ENCODE measurements at regions not wholly inside any gene's neighbourhood (a gene's known extent, or its start where the extent isn't known, plus 50 kb on each side); places are given as distances from the start of the nearest gene placed in this dataset.

- Histone ChIP-seq H3K36me3 (ENCODE audit: insufficient read depth, low read depth, low read length) (no peaks in the 10 kb centered on the region), H3K4me3 (ENCODE audit: low read length) (no peak overlapping the region), H3K9me3 (ENCODE audit: insufficient read depth, low read depth, low read length) (no peaks in the 10 kb centered on the region), H3K9ac (ENCODE audit: low read depth, low read length) (no peak overlapping the region), H3K27me3 (ENCODE audit: insufficient read depth, low read length) (peaks cover 38% of the 10 kb centered on the region), H3K4me1 (ENCODE audit: insufficient read depth, low read length) (peaks cover 3% of the 10 kb centered on the region; the same call in 1 of the 2 replicates), H3K27ac (ENCODE audit: low read length) (no peak overlapping the region)
Observed at GRCh38 chr9:38198140-38198539, 129.1 kb upstream of the SHB start.

- Histone ChIP-seq H3K36me3 (ENCODE audit: insufficient read depth, low read depth, low read length) (no peaks in the 10 kb centered on the region), H3K27ac (ENCODE audit: low read length) (no peak overlapping the region), H3K9me3 (ENCODE audit: insufficient read depth, low read depth, low read length) (no peaks in the 10 kb centered on the region), H3K9ac (ENCODE audit: low read depth, low read length) (no peak overlapping the region), H3K27me3 (ENCODE audit: insufficient read depth, low read length) (peaks cover 40% of the 10 kb centered on the region), H3K4me3 (ENCODE audit: low read length) (no peak overlapping the region), H3K4me1 (ENCODE audit: insufficient read depth, low read length) (no peaks in the 10 kb centered on the region)
Observed at GRCh38 chr9:38196714-38197113, 127.7 kb upstream of the SHB start.

- Histone ChIP-seq H3K9me3 (ENCODE audit: insufficient read depth, low read depth, low read length) (no peaks in the 10 kb centered on the region), H3K4me1 (ENCODE audit: insufficient read depth, low read length) (no peaks in the 10 kb centered on the region), H3K27ac (ENCODE audit: low read length) (no peak overlapping the region), H3K4me3 (ENCODE audit: low read length) (no peak overlapping the region), H3K27me3 (ENCODE audit: insufficient read depth, low read length) (peaks cover 40% of the 10 kb centered on the region), H3K36me3 (ENCODE audit: insufficient read depth, low read depth, low read length) (no peaks in the 10 kb centered on the region), H3K9ac (ENCODE audit: low read depth, low read length) (no peak overlapping the region)
Observed at GRCh38 chr9:38195737-38196161, 126.7 kb upstream of the SHB start.

- H3K4me1 ChIP-seq (ENCODE audit: insufficient read depth, low read length) = no peaks in the 10 kb centered on the region
- H3K9ac ChIP-seq (ENCODE audit: low read depth, low read length) = no peak overlapping the region
- no peaks in the 10 kb centered on the region for H3K36me3 ChIP-seq (ENCODE audit: insufficient read depth, low read depth, low read length)
- H3K9me3 ChIP-seq (ENCODE audit: insufficient read depth, low read depth, low read length) = no peaks in the 10 kb centered on the region
- H3K27ac ChIP-seq (ENCODE audit: low read length) = no peak overlapping the region
- H3K27me3 ChIP-seq (ENCODE audit: insufficient read depth, low read length) = peaks cover 32% of the 10 kb centered on the region
- H3K4me3 ChIP-seq (ENCODE audit: low read length) = no peak overlapping the region
Observed at GRCh38 chr9:38194870-38195269, 125.8 kb upstream of the SHB start.

- Histone ChIP-seq H3K9ac (ENCODE audit: low read depth, low read length) (no peak overlapping the region), H3K36me3 (ENCODE audit: insufficient read depth, low read depth, low read length) (no peaks in the 10 kb centered on the region), H3K9me3 (ENCODE audit: insufficient read depth, low read depth, low read length) (no peaks in the 10 kb centered on the region), H3K27me3 (ENCODE audit: insufficient read depth, low read length) (peaks cover 17% of the 10 kb centered on the region; the same call in 1 of the 2 replicates), H3K27ac (ENCODE audit: low read length) (no peak overlapping the region), H3K4me3 (ENCODE audit: low read length) (no peak overlapping the region), H3K4me1 (ENCODE audit: insufficient read depth, low read length) (no peaks in the 10 kb centered on the region)
Observed at GRCh38 chr9:38192731-38193265, 123.8 kb upstream of the SHB start.

GRCh38 chr9:38186404-38187115 is 117.5 kb upstream of the SHB start:
- no peak overlapping the region for H3K9ac ChIP-seq (ENCODE audit: low read depth, low read length)
- no peak overlapping the region for H3K4me3 ChIP-seq (ENCODE audit: low read length)
- H3K27me3 ChIP-seq (ENCODE audit: insufficient read depth, low read length) = peaks cover 4% of the 10 kb centered on the region; the same call in 1 of the 2 replicates
- H3K4me1 ChIP-seq (ENCODE audit: insufficient read depth, low read length) = peaks cover 3% of the 10 kb centered on the region; the same call in 1 of the 2 replicates
- H3K27ac ChIP-seq (ENCODE audit: low read length) = no peak overlapping the region
- H3K9me3 ChIP-seq (ENCODE audit: insufficient read depth, low read depth, low read length) = no peaks in the 10 kb centered on the region
- no peaks in the 10 kb centered on the region for H3K36me3 ChIP-seq (ENCODE audit: insufficient read depth, low read depth, low read length)

- Histone ChIP-seq H3K36me3 (ENCODE audit: insufficient read depth, low read depth, low read length) (no peaks in the 10 kb centered on the region), H3K4me1 (ENCODE audit: insufficient read depth, low read length) (peaks cover 3% of the 10 kb centered on the region; the same call in 1 of the 2 replicates), H3K4me3 (ENCODE audit: low read length) (no peak overlapping the region), H3K9ac (ENCODE audit: low read depth, low read length) (no peak overlapping the region), H3K9me3 (ENCODE audit: insufficient read depth, low read depth, low read length) (no peaks in the 10 kb centered on the region), H3K27ac (ENCODE audit: low read length) (no peak overlapping the region), H3K27me3 (ENCODE audit: insufficient read depth, low read length) (no peaks in the 10 kb centered on the region; the same call in 1 of the 2 replicates)
Observed at GRCh38 chr9:38185647-38186403, 116.8 kb upstream of the SHB start.

GRCh38 chr9:38183994-38184568 is 115.1 kb upstream of the SHB start:
- H3K4me1 ChIP-seq (ENCODE audit: insufficient read depth, low read length) = peaks cover 3% of the 10 kb centered on the region; the same call in 1 of the 2 replicates
- H3K4me3 ChIP-seq (ENCODE audit: low read length) = no peak overlapping the region
- H3K27me3 ChIP-seq (ENCODE audit: insufficient read depth, low read length) = no peaks in the 10 kb centered on the region; the same call in 1 of the 2 replicates
- no peaks in the 10 kb centered on the region for H3K36me3 ChIP-seq (ENCODE audit: insufficient read depth, low read depth, low read length)
- H3K9me3 ChIP-seq (ENCODE audit: insufficient read depth, low read depth, low read length) = no peaks in the 10 kb centered on the region
- no peak overlapping the region for H3K27ac ChIP-seq (ENCODE audit: low read length)
- no peak overlapping the region for H3K9ac ChIP-seq (ENCODE audit: low read depth, low read length)

- Histone ChIP-seq H3K4me1 (ENCODE audit: insufficient read depth, low read length) (peaks cover 3% of the 10 kb centered on the region; the same call in 1 of the 2 replicates), H3K9ac (ENCODE audit: low read depth, low read length) (no peak overlapping the region), H3K9me3 (ENCODE audit: insufficient read depth, low read depth, low read length) (no peaks in the 10 kb centered on the region), H3K27ac (ENCODE audit: low read length) (no peak overlapping the region), H3K27me3 (ENCODE audit: insufficient read depth, low read length) (no peaks in the 10 kb centered on the region; the same call in 1 of the 2 replicates), H3K4me3 (ENCODE audit: low read length) (no peak overlapping the region), H3K36me3 (ENCODE audit: insufficient read depth, low read depth, low read length) (no peaks in the 10 kb centered on the region)
Observed at GRCh38 chr9:38182321-38182720, 113.3 kb upstream of the SHB start.

- Histone ChIP-seq H3K27ac (ENCODE audit: low read length) (no peak overlapping the region), H3K36me3 (ENCODE audit: insufficient read depth, low read depth, low read length) (no peaks in the 10 kb centered on the region), H3K9me3 (ENCODE audit: insufficient read depth, low read depth, low read length) (no peaks in the 10 kb centered on the region), H3K4me1 (ENCODE audit: insufficient read depth, low read length) (0 out of 2 replicates have a peak, but pooled peaks cover 3% of the 10 kb centered on the region), H3K27me3 (ENCODE audit: insufficient read depth, low read length) (no peaks in the 10 kb centered on the region; the same call in 1 of the 2 replicates), H3K9ac (ENCODE audit: low read depth, low read length) (no peak overlapping the region), H3K4me3 (ENCODE audit: low read length) (no peak overlapping the region)
Observed at GRCh38 chr9:38181866-38182265, 112.8 kb upstream of the SHB start.

GRCh38 chr9:38181232-38181631 is 112.2 kb upstream of the SHB start:
- Histone ChIP-seq H3K9ac (ENCODE audit: low read depth, low read length) (no peak overlapping the region), H3K9me3 (ENCODE audit: insufficient read depth, low read depth, low read length) (no peaks in the 10 kb centered on the region), H3K4me3 (ENCODE audit: low read length) (no peak overlapping the region), H3K27me3 (ENCODE audit: insufficient read depth, low read length) (no peaks in the 10 kb centered on the region; the same call in 1 of the 2 replicates), H3K27ac (ENCODE audit: low read length) (no peak overlapping the region), H3K36me3 (ENCODE audit: insufficient read depth, low read depth, low read length) (no peaks in the 10 kb centered on the region), H3K4me1 (ENCODE audit: insufficient read depth, low read length) (0 out of 2 replicates have a peak, but pooled peaks cover under 1% of the 10 kb centered on the region)
